ENCODE measurements at regions not wholly inside any gene's neighbourhood (a gene's known extent, or its start where the extent isn't known, plus 50 kb on each side); places are given as distances from the start of the nearest gene placed in this dataset.

DNA sequence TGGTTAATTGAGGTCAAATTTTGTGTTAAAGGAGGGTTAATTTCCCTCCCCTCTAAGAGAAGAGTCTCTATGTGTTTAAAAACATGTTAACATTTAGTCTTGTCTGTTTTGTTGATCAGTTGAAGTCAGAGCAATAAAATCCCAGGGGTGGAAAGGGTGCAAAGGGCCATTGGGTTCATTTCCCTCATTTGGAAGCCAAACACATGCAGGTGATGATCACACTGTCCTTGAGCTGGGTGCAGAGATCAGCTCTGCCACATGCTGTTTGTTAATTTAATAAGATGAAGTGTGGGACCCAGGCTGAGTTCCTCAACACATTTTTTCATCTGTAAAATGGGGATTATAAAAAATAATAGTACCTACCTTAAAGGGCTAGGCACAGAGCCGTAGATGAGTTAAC, 260.9 kb downstream of the LPIN1 start:
- no peak for DNase-seq (ENCODE audit: low read depth)
- no peak overlapping the region for H3K4me3 ChIP-seq (ENCODE audit: low read length)
- TF ChIP-seq, protein P1, sequence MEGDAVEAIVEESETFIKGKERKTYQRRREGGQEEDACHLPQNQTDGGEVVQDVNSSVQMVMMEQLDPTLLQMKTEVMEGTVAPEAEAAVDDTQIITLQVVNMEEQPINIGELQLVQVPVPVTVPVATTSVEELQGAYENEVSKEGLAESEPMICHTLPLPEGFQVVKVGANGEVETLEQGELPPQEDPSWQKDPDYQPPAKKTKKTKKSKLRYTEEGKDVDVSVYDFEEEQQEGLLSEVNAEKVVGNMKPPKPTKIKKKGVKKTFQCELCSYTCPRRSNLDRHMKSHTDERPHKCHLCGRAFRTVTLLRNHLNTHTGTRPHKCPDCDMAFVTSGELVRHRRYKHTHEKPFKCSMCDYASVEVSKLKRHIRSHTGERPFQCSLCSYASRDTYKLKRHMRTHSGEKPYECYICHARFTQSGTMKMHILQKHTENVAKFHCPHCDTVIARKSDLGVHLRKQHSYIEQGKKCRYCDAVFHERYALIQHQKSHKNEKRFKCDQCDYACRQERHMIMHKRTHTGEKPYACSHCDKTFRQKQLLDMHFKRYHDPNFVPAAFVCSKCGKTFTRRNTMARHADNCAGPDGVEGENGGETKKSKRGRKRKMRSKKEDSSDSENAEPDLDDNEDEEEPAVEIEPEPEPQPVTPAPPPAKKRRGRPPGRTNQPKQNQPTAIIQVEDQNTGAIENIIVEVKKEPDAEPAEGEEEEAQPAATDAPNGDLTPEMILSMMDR (conservative IDR thresholded peaks at IDR 0.05; ENCODE audit: low read depth, low read length) = no peak

DNA sequence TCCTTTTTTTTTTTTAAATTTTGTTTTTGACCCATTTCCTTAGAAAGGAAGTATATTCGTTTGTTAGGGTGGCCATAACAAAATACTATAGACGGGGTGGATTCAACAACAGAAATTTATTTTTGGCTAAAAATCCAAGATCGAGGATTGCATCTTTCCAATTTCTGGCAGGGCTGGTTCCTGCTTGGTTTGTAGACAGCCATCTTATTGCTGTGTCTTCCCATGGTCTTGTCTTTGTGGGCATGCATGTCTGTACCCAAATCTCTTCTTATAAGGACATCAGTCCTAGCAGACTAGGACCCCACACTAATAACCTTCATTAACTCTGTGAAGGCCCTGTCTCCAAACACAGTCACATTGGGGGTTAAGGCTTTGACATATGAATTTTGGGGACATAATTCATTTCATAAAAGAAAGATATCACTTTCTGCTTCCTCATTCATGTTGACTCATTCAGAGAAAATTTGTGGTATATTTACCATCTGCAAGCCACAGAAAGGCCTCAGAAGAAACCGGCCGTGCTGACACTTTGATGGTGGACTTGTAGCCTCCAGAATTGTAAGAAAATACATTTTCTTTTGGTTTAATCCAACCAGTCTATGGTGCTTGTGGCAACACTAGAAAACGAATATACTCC, 262.1 kb downstream of the LPIN1 start:
- TF ChIP-seq, protein P1 (conservative IDR thresholded peaks at IDR 0.05; ENCODE audit: low read depth, low read length) = no peak
- no peak overlapping the region for H3K4me3 ChIP-seq (ENCODE audit: low read length)
- no peak for DNase-seq (ENCODE audit: low read depth)

DNA sequence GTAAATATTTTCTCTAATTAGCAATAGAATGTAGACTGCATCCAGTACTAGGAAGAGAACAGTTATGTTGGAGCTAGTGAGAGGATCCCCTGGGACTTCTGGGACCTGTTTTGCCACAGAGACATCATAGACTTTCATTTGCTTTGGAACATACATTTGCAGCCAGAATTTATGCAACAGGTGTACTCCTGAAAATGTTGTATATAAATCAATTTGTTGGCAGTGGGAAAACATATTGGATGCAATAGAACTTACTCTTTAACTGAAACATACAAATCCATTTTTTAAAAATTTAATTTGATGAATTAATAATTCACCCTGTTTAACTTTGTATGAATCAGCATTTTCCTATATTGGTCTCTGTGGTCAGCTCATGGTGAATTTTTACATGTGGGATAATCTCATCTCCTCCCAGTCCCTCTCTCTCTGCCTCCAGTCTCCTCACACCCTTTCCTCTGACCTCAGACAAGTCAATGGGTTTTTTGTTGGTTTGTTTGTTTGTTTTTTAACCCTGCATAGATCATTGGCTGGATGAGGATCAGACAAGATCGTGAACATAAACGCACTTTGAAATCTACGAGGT, 263.0 kb downstream of the LPIN1 start:
- TF ChIP-seq, protein P1 (conservative IDR thresholded peaks at IDR 0.05; ENCODE audit: low read depth, low read length) = no peak
- no peak overlapping the region for H3K4me3 ChIP-seq (ENCODE audit: low read length)
- no peak for DNase-seq (ENCODE audit: low read depth)

DNA sequence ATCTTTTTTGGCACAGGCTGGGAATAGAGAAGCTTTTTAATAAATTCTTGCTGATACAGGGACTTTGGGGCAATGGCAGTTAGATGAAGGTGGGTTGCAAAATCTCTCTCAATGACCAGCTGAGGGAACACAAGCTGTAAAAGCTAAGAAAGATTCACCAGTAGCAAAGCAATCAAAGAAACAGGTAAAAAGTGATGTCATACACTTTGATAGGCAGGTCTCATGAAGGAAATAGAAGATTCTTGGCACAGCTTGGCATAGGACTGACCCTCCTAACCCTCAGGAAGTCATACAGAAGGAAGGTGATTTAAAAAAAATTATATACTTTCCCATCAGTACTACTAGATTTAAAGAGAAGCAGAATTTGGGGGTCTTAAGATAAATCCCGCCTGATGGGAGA, 263.6 kb downstream of the LPIN1 start:
- TF ChIP-seq, protein P1 (conservative IDR thresholded peaks at IDR 0.05; ENCODE audit: low read depth, low read length) = no peak
- DNase-seq (ENCODE audit: low read depth) = no peak

DNA sequence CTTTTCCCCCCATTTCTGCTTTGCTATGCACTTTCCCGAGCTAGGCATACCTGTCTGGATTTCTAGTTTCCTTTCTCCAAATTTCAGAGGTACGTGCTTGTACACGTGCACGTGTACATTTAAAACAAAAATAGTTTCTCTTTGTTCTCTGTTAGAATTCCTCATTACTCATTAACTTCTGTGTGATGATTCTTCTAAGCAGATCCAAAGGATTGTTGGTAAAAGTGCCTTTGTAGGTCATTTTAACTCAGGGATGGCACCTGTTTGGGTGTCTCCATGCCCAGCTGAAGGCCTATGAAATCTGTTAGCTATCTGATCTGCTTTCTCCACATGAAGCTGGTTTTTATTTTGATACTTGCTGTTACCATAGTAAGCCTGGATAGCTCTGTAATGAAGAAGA, 264.3 kb downstream of the LPIN1 start:
- TF ChIP-seq, protein P1 (conservative IDR thresholded peaks at IDR 0.05; ENCODE audit: low read depth, low read length) = no peak
- no peak for DNase-seq (ENCODE audit: low read depth)
- no peak overlapping the region for H3K4me3 ChIP-seq (ENCODE audit: low read length)

More for the DNA sequence above, 263.6 kb downstream of the LPIN1 start:
- H3K4me3 ChIP-seq (ENCODE audit: low read length) = no peak overlapping the region

DNA sequence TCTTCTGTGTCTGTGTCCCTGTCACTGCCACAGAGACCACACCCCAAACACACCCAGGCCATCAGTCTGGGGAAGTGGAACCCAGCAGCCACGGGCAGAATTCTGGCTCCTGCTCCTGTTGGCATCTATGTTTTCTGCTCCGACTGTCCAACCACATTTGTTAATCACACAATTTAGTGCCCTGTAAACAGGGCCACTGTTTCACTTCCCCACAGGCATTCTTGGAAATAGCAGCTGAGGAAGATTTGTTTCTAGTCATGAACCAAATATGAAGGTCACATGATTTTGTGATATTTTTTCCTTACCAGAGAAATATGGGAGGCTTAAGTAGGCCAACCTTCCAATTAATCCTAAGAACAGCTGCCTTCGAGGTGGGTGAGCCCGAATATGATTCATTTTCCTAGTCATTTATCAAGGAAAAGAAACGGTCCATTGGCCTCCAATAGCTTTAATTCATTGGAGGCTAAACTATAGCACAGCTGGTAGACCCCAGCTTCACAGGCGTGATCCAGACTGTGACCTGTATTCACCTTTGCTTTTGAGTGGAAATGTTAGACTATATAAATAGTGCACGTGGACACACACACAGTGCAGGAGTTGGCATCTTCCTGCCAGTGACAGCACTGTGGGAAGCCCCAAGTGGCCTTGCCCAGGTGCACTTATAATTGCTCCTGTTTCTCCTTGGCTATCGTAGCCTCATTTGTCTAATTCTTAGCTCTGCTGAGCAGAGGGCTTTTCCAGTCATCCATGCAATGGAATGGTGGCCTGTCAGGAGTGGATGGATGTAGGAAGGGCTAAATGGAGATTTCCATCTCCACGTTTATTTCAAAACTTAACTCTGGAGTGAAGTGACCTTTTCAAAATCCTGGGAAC, 267.9 kb downstream of the LPIN1 start:
- H3K4me3 ChIP-seq (ENCODE audit: low read length) = no peak overlapping the region
- peak; percentile 92 for DNase-seq (ENCODE audit: low read depth)
- TF ChIP-seq, protein P1 (conservative IDR thresholded peaks at IDR 0.05; ENCODE audit: low read depth, low read length) = no peak
